Fibroblast of skin of abdomen (primary cell): ENCODE measurements at regions not wholly inside any gene's neighbourhood (a gene's known extent, or its start where the extent isn't known, plus 50 kb on each side); places are given as distances from the start of the nearest gene placed in this dataset.

Source experiments
- DNase-seq: peaks from one replicate; pipeline ENCODE4 v3.0.0-alpha.2; 2013

GRCh38 chr12:105713606-105714305 lies 383.3 kb downstream of the C12orf75 start:
- DNase-seq = no peak

- no peak for DNase-seq
These were observed 386.1 kb downstream of the C12orf75 start for GRCh38 chr12:105716621-105717020.

GRCh38 chr12:105721051-105721825 lies 390.7 kb downstream of the C12orf75 start:
- DNase-seq = peak; percentile 89

- no peak for DNase-seq
These were observed 391.4 kb downstream of the C12orf75 start for GRCh38 chr12:105721891-105722290.

- no peak for DNase-seq
These were observed 392.6 kb downstream of the C12orf75 start for GRCh38 chr12:105723066-105723465.

GRCh38 chr12:105723494-105723893 lies 393.0 kb downstream of the C12orf75 start:
- DNase-seq = no peak

GRCh38 chr12:105724641-105725040 lies 394.1 kb downstream of the C12orf75 start:
- peak; percentile 60 for DNase-seq

GRCh38 chr12:105725054-105725453 lies 394.6 kb downstream of the C12orf75 start:
- peak; percentile 82 for DNase-seq

- DNase-seq = no peak
These were observed 398.8 kb downstream of the C12orf75 start for GRCh38 chr12:105729181-105729771.

GRCh38 chr12:105729926-105730325 lies 399.4 kb downstream of the C12orf75 start:
- peak; percentile 44 for DNase-seq

- no peak for DNase-seq
These were observed 403.1 kb downstream of the C12orf75 start for GRCh38 chr12:105733579-105733978.

GRCh38 chr12:105736498-105736897 lies 402.3 kb downstream of the NUAK1 start:
- no peak for DNase-seq

GRCh38 chr12:105738051-105738450 lies 400.7 kb downstream of the NUAK1 start:
- DNase-seq = peak; percentile 77

GRCh38 chr12:105740369-105740768 lies 398.4 kb downstream of the NUAK1 start:
- no peak for DNase-seq

- peak; percentile 69 for DNase-seq
These were observed 397.6 kb downstream of the NUAK1 start for GRCh38 chr12:105740970-105741725.

- DNase-seq = peak; percentile 97
These were observed 396.8 kb downstream of the NUAK1 start for GRCh38 chr12:105741786-105742566.

GRCh38 chr12:105742567-105742874 lies 396.2 kb downstream of the NUAK1 start:
- DNase-seq = no peak

GRCh38 chr12:105744371-105745058 lies 394.2 kb downstream of the NUAK1 start:
- no peak for DNase-seq

GRCh38 chr12:105745811-105746210 lies 392.9 kb downstream of the NUAK1 start:
- no peak for DNase-seq

- DNase-seq = peak; percentile 79
These were observed 389.8 kb downstream of the NUAK1 start for GRCh38 chr12:105748806-105749600.

- no peak for DNase-seq
These were observed 388.7 kb downstream of the NUAK1 start for GRCh38 chr12:105750096-105750495.
